HG03558 (cell line): ENCODE measurements at regions not wholly inside any gene's neighbourhood (a gene's known extent, or its start where the extent isn't known, plus 50 kb on each side); places are given as distances from the start of the nearest gene placed in this dataset.

ENCODE experiments used
- ATAC-seq: cut with Tn5 transposase; IDR thresholded peaks from one replicate; pipeline ENCODE4 v1.9.1; 2021; ENCODE audit warnings: moderate number of reproducible peaks; ENCODE audit not compliant: unreplicated experiment; ENCODE audit errors: extremely low read depth

GRCh38 chr9:129323999-129324553 is 146.0 kb upstream of the IER5L start:
- ATAC-seq = no peak

GRCh38 chr9:129323376-129323998 is 145.4 kb upstream of the IER5L start:
- ATAC-seq = no peak

- no peak for ATAC-seq
These were observed 144.7 kb upstream of the IER5L start for GRCh38 chr9:129322641-129323375.

GRCh38 chr9:129322022-129322621 is 144.1 kb upstream of the IER5L start:
- ATAC-seq = no peak

GRCh38 chr9:129321286-129322021 is 143.4 kb upstream of the IER5L start:
- ATAC-seq = no peak

GRCh38 chr9:129320575-129321285 is 142.7 kb upstream of the IER5L start:
- no peak for ATAC-seq

GRCh38 chr9:129319938-129320481 is 141.9 kb upstream of the IER5L start:
- no peak for ATAC-seq

- no peak for ATAC-seq
These were observed 141.2 kb upstream of the IER5L start for GRCh38 chr9:129319076-129319937.

- ATAC-seq = no peak
These were observed 140.3 kb upstream of the IER5L start for GRCh38 chr9:129318121-129319075.

GRCh38 chr9:129317179-129318011 is 139.3 kb upstream of the IER5L start:
- no peak for ATAC-seq

GRCh38 chr9:129316281-129317030 is 138.4 kb upstream of the IER5L start:
- no peak for ATAC-seq

- ATAC-seq = no peak
These were observed 135.4 kb upstream of the IER5L start for GRCh38 chr9:129313331-129313955.

GRCh38 chr9:129312251-129313122 is 134.4 kb upstream of the IER5L start:
- no peak for ATAC-seq

GRCh38 chr9:129311643-129312042 is 133.6 kb upstream of the IER5L start:
- ATAC-seq = no peak
